ENCODE measurements at regions not wholly inside any gene's neighbourhood (a gene's known extent, or its start where the extent isn't known, plus 50 kb on each side); places are given as distances from the start of the nearest gene placed in this dataset.
A peak's percentile ranks its signal among the peaks of the same experiment; 100 is the strongest.

GRCh38 chr2:240209493-240209892, 69.0 kb upstream of the OTOS start:
- Histone ChIP-seq H3K4me3 (no peak overlapping the region), H3K27me3 (ENCODE audit: control insufficient read depth in 3 of 3, insufficient read depth in 3 of 3, low read length in 2 of 3) (peaks cover 0 to 5% (median 0%) of the 10 kb centered on the region in 3 donors), H3K27ac (ENCODE audit: low read depth in 1 of 2, low read length in 1 of 2) (no peak overlapping the region), H3K9ac (ENCODE audit: insufficient read depth in 1 of 2, low read length in 2 of 2) (no peak overlapping the region), H3K4me1 (ENCODE audit: control insufficient read depth in 5 of 5, insufficient read depth in 5 of 5, low read length in 5 of 5) (no peaks in the 10 kb centered on the region), H3K9me3 (ENCODE audit: control insufficient read depth in 4 of 4, insufficient read depth in 3 of 4, low read length in 3 of 4) (peaks cover 0 to 2% (median 0%) of the 10 kb centered on the region in 4 donors), H3K36me3 (ENCODE audit: control insufficient read depth in 4 of 4, insufficient read depth in 4 of 4, low read length in 4 of 4) (no peaks in the 10 kb centered on the region)
- no peak for ATAC-seq (ENCODE audit: insufficient read depth, low FRiP score)
- WGBS, 2 donors, result 77 to 78% methylated on average over 9 of the region's 9 CpGs
- TF ChIP-seq CTCF (IDR thresholded peaks at IDR 0.05; ENCODE audit: control extremely low read depth, extremely low read depth), result no peak
- peak in 1 of 3 donors; percentile 6 for DNase-seq

- H3K9ac ChIP-seq (ENCODE audit: insufficient read depth in 1 of 2, low read length in 2 of 2), result no peak overlapping the region
- no peaks in the 10 kb centered on the region for H3K4me1 ChIP-seq (ENCODE audit: control insufficient read depth in 5 of 5, insufficient read depth in 5 of 5, low read length in 5 of 5)
- no peaks in the 10 kb centered on the region for H3K27me3 ChIP-seq (ENCODE audit: control insufficient read depth in 3 of 3, insufficient read depth in 3 of 3, low read length in 2 of 3)
- DNase-seq (peak in 1 of 3 donors; percentile 2), ATAC-seq (ENCODE audit: insufficient read depth, low FRiP score) (no peak)
- WGBS, 2 donors, result 78% methylated on average over 22 of the region's 22 CpGs
- H3K27ac ChIP-seq (ENCODE audit: low read depth in 1 of 2, low read length in 1 of 2), result no peak overlapping the region
- no peak for TF ChIP-seq CTCF (IDR thresholded peaks at IDR 0.05; ENCODE audit: control extremely low read depth, extremely low read depth)
- H3K4me3 ChIP-seq, result no peak overlapping the region
- peaks cover 0 to 2% (median 0%) of the 10 kb centered on the region in 4 donors for H3K9me3 ChIP-seq (ENCODE audit: control insufficient read depth in 4 of 4, insufficient read depth in 3 of 4, low read length in 3 of 4)
- H3K36me3 ChIP-seq (ENCODE audit: control insufficient read depth in 4 of 4, insufficient read depth in 4 of 4, low read length in 4 of 4), result no peaks in the 10 kb centered on the region
These were observed 69.9 kb upstream of the OTOS start for GRCh38 chr2:240210198-240210965.

- Histone ChIP-seq H3K9me3 (ENCODE audit: control insufficient read depth in 4 of 4, insufficient read depth in 3 of 4, low read length in 3 of 4) (peaks cover 0 to 2% (median 0%) of the 10 kb centered on the region in 4 donors), H3K9ac (ENCODE audit: insufficient read depth in 1 of 2, low read length in 2 of 2) (no peak overlapping the region), H3K4me1 (ENCODE audit: control insufficient read depth in 5 of 5, insufficient read depth in 5 of 5, low read length in 5 of 5) (no peaks in the 10 kb centered on the region), H3K27me3 (ENCODE audit: control insufficient read depth in 3 of 3, insufficient read depth in 3 of 3, low read length in 2 of 3) (no peaks in the 10 kb centered on the region), H3K36me3 (ENCODE audit: control insufficient read depth in 4 of 4, insufficient read depth in 4 of 4, low read length in 4 of 4) (no peaks in the 10 kb centered on the region), H3K4me3 (no peak overlapping the region), H3K27ac (ENCODE audit: low read depth in 1 of 2, low read length in 1 of 2) (no peak overlapping the region)
- WGBS, 2 donors, result 81 to 88% methylated on average over 8 of the region's 8 CpGs
- ATAC-seq (ENCODE audit: insufficient read depth, low FRiP score) (no peak), DNase-seq (peak in 1 of 3 donors; percentile 4)
- no peak for TF ChIP-seq CTCF (IDR thresholded peaks at IDR 0.05; ENCODE audit: control extremely low read depth, extremely low read depth)
These were observed 70.6 kb upstream of the OTOS start for GRCh38 chr2:240211096-240211495.

All from lung (tissue), 11 donors.